22Rv1 (cell line): ENCODE measurements at regions not wholly inside any gene's neighbourhood (a gene's known extent, or its start where the extent isn't known, plus 50 kb on each side); places are given as distances from the start of the nearest gene placed in this dataset.
"Not testable (repeated sequence)": the region's sequence is repeated elsewhere in the genome, so short reads cannot be mapped to it uniquely, and the experiment has no call there.

Source experiments
- H3K27ac ChIP-seq: fragments of 450-650 bp; 2 replicates; pipeline ENCODE4 v1.5.1; 2017
- CTCF ChIP-seq: fragments of 450-650 bp; IDR thresholded peaks from 2 replicates; pipeline ENCODE4 v1.5.1; 2017; ENCODE audit warnings: mild to moderate bottlenecking
- ZFX ChIP-seq: fragments of 450-650 bp; IDR thresholded peaks from 2 replicates; pipeline ENCODE4 v1.6.1; 2017; ENCODE audit warnings: antibody characterized with exemption, borderline replicate concordance

GRCh38 chrX:39426101-39426500 lies 624.8 kb downstream of the MID1IP1 start:
- H3K27ac ChIP-seq = no peak overlapping the region
- no peak for TF ChIP-seq ZFX
- no peak for TF ChIP-seq CTCF

GRCh38 chrX:39427492-39427891 lies 626.2 kb downstream of the MID1IP1 start:
- no peak overlapping the region for H3K27ac ChIP-seq
- TF ChIP-seq ZFX = no peak
- no peak for TF ChIP-seq CTCF

- TF ChIP-seq CTCF (no peak), ZFX (no peak)
- H3K27ac ChIP-seq = no peak overlapping the region
Measured at GRCh38 chrX:39427906-39428305, 626.6 kb downstream of the MID1IP1 start.

GRCh38 chrX:39430551-39430950 lies 629.3 kb downstream of the MID1IP1 start:
- no peak overlapping the region for H3K27ac ChIP-seq
- TF ChIP-seq ZFX (no peak), CTCF (no peak)

- TF ChIP-seq CTCF = no peak
- no peak for TF ChIP-seq ZFX
- no peak overlapping the region for H3K27ac ChIP-seq
Measured at GRCh38 chrX:39431893-39432292, 630.6 kb downstream of the MID1IP1 start.

GRCh38 chrX:39434671-39435070 lies 633.4 kb downstream of the MID1IP1 start:
- not testable (repeated sequence) for H3K27ac ChIP-seq

GRCh38 chrX:39436538-39436937 lies 635.3 kb downstream of the MID1IP1 start:
- H3K27ac ChIP-seq = not testable (repeated sequence)

- no peak overlapping the region for H3K27ac ChIP-seq
- no peak for TF ChIP-seq CTCF
- no peak for TF ChIP-seq ZFX
Measured at GRCh38 chrX:39437670-39438441, 636.6 kb downstream of the MID1IP1 start.
